B cell (primary cell): ENCODE measurements at regions not wholly inside any gene's neighbourhood (a gene's known extent, or its start where the extent isn't known, plus 50 kb on each side); places are given as distances from the start of the nearest gene placed in this dataset.

ENCODE experiments used
- ATAC-seq: fragments of 200-7000 bp; cut with Tn5 transposase; one replicate; pipeline ENCODE4 v1.10.0; 2021; ENCODE audit warnings: low read depth, mild to moderate bottlenecking, moderate number of reproducible peaks, moderate library complexity
- CTCF ChIA-PET: fragments of 350-600 bp; sonication (Branson Sonifier 250); formaldehyde crosslinking; loops from one replicate; lab custom pipeline; 2021; ENCODE audit warnings: antibody characterized with exemption, inconsistent platforms; lab: Charles Lee
- POLR2A ChIA-PET: fragments of 350-600 bp; sonication (Branson Sonifier 250); formaldehyde crosslinking; loops from one replicate; lab custom pipeline; 2021; ENCODE audit warnings: antibody characterized with exemption; lab: Charles Lee
- DNase-seq: peaks from one replicate; pipeline ENCODE4 v3.0.0; 2013
- H2AFZ ChIP-seq: 2 replicates; pipeline ENCODE4 v1.6.1; 2012; ENCODE audit warnings: mild to moderate bottlenecking, low read depth, low read length; ENCODE audit not compliant: insufficient read depth, poor library complexity, severe bottlenecking
- H3K27ac ChIP-seq, 2 donors: 1 replicate in 1 of 2; 2 replicates in 1 of 2; pipeline ENCODE4 v1.5.1; 2012 to 2013; ENCODE audit warnings: low read length in 2 of 2, mild to moderate bottlenecking in 2 of 2, moderate library complexity in 1 of 2
- H3K27me3 ChIP-seq, 4 experiments: fragments of 200-600 bp in 1 of 4; sonication (generic) in 1 of 4; replicated peaks in 1 of 4; 1 replicate in 2 of 4; 2 replicates in 2 of 4; pipeline versions ENCODE4 v1.6.1 to v1.7.0; 2013 to 2016; ENCODE audit warnings: low read length in 3 of 4, mild to moderate bottlenecking in 2 of 4, mixed read lengths in 1 of 4, moderate library complexity in 1 of 4; ENCODE audit not compliant: insufficient read depth in 4 of 4, control insufficient read depth in 3 of 4; ENCODE audit errors: control extremely low read depth in 1 of 4
- H3K36me3 ChIP-seq, 2 experiments: replicated peaks in 1 of 2; 1 replicate in 1 of 2; 2 replicates in 1 of 2; pipeline versions ENCODE4 v1.6.1 to v1.7.1; 2013; ENCODE audit warnings: low read length in 1 of 2; ENCODE audit not compliant: insufficient read depth in 2 of 2, control insufficient read depth in 1 of 2; ENCODE audit errors: control extremely low read depth in 1 of 2, extremely low read depth in 1 of 2
- H3K4me1 ChIP-seq, 2 donors: fragments of 200-600 bp in 1 of 2; sonication (generic) in 1 of 2; 1 replicate in 1 of 2; 2 replicates in 1 of 2; pipeline versions ENCODE4 v1.5.1 to v1.6.1; 2013 to 2017; ENCODE audit warnings: low read length in 2 of 2; ENCODE audit not compliant: control insufficient read depth in 2 of 2, insufficient read depth in 2 of 2
- H3K4me2 ChIP-seq: replicated peaks from 2 replicates; pipeline ENCODE3; 2012; ENCODE audit warnings: mild to moderate bottlenecking, low read depth, low read length; ENCODE audit not compliant: poor library complexity, severe bottlenecking
- H3K4me3 ChIP-seq, 5 experiments: fragments of 200-600 bp in 1 of 5; sonication (generic) in 1 of 5; 1 replicate in 3 of 5; 2 replicates in 2 of 5; pipeline versions ENCODE4 v1.5.1 to v1.7.0; 2011 to 2016; ENCODE audit warnings: low read length in 4 of 5, mild to moderate bottlenecking in 4 of 5, low read depth in 2 of 5, control low read depth in 1 of 5, moderate library complexity in 1 of 5; ENCODE audit not compliant: insufficient read depth in 1 of 5; ENCODE audit errors: control extremely low read depth in 1 of 5, extremely low read depth in 1 of 5
- H3K79me2 ChIP-seq: fragments of 200-600 bp; sonication (generic); one replicate; pipeline ENCODE4 v1.6.0; 2016; ENCODE audit warnings: low read length; ENCODE audit not compliant: control insufficient read depth, insufficient read depth
- H3K9ac ChIP-seq: fragments of 200-600 bp; sonication (generic); 2 replicates; pipeline ENCODE4 v1.6.1; 2017; ENCODE audit warnings: mild to moderate bottlenecking, low read length, moderate library complexity
- H3K9me3 ChIP-seq, 3 donors: one replicate each; pipeline versions ENCODE4 v1.6.1 to v1.7.1; 2013; ENCODE audit warnings: low read length in 2 of 3; ENCODE audit not compliant: control insufficient read depth in 2 of 3, insufficient read depth in 1 of 3; ENCODE audit errors: control extremely low read depth in 1 of 3
- H4K20me1 ChIP-seq: 2 replicates; pipeline ENCODE4 v1.6.0; 2012; ENCODE audit warnings: mild to moderate bottlenecking, low read length; ENCODE audit not compliant: insufficient read depth, control insufficient read depth, poor library complexity, severe bottlenecking
- H3K27ac Mint-ChIP-seq: one replicate; pipeline ENCODE4 v1.8.0; 2021; ENCODE audit warnings: mixed read lengths
- H3K27me3 Mint-ChIP-seq: one replicate; pipeline ENCODE4 v1.8.0; 2021; ENCODE audit warnings: mixed read lengths
- H3K4me1 Mint-ChIP-seq: one replicate; pipeline ENCODE4 v1.8.0; 2021; ENCODE audit warnings: mixed read lengths
- H3K4me3 Mint-ChIP-seq: one replicate; pipeline ENCODE4 v1.8.0; 2021; ENCODE audit warnings: mixed read lengths
- H3K9me3 Mint-ChIP-seq: one replicate; pipeline ENCODE4 v1.8.0; 2022; ENCODE audit warnings: mixed read lengths; ENCODE audit not compliant: insufficient read depth
- CTCF ChIP-seq: fragments of 200-600 bp; IDR thresholded peaks from one replicate; pipeline ENCODE4 v1.8.0; 2022; ENCODE audit warnings: antibody characterized with exemption, mild to moderate bottlenecking
- EZH2 ChIP-seq: IDR thresholded peaks from 2 replicates; pipeline ENCODE4 v1.6.1; 2012; ENCODE audit warnings: borderline replicate concordance, low read depth, mild to moderate bottlenecking, moderate library complexity, low read length; ENCODE audit not compliant: insufficient read depth, poor library complexity, severe bottlenecking
- WGBS: methylation state at CpG from one replicate; pipeline ENCODE4 v1.1.5; 2013; ENCODE audit warnings: missing lambda C conversion rate; ENCODE audit not compliant: insufficient coverage; 5-methylcytosine and 5-hydroxymethylcytosine counted together
- intact Hi-C: fragments of 100-400 bp; cut with micrococcal nuclease; formaldehyde crosslinking; loops from one replicate; pipeline ENCODE4 v1.10.0; 2022

- POLR2A ChIA-PET, result no interaction called here
- no peak for TF ChIP-seq EZH2
- no peak for TF ChIP-seq CTCF
- H3K27ac Mint-ChIP-seq, result no peak overlapping the region
These were observed 162.4 kb downstream of the CAND1 start for GRCh38 chr12:67431411-67432020.

GRCh38 chr12:67433385-67434175 is 164.4 kb downstream of the CAND1 start:
- H3K4me1 Mint-ChIP-seq, result peaks cover 13% of the 10 kb centered on the region
- H3K4me3 Mint-ChIP-seq, result no peak overlapping the region
- Histone ChIP-seq H4K20me1 (no peaks in the 10 kb centered on the region), H3K27ac (no peak overlapping the region), H3K79me2 (no peaks in the 10 kb centered on the region), H3K36me3 (no peaks in the 10 kb centered on the region), H3K4me1 (peaks cover 11 to 17% of the 10 kb centered on the region in 2 donors), H3K27me3 (no peaks in the 10 kb centered on the region), H3K4me2 (peak overlapping the region; percentile 15), H3K9me3 (no peaks in the 10 kb centered on the region), H3K4me3 (no peak overlapping the region), H3K9ac (no peak overlapping the region), H2AFZ (no peak overlapping the region)
- no peaks in the 10 kb centered on the region for H3K9me3 Mint-ChIP-seq
- DNase-seq, result peak; percentile 44
- H3K27me3 Mint-ChIP-seq, result peaks cover 2% of the 10 kb centered on the region
- POLR2A ChIA-PET, result no interaction called here
- CTCF ChIA-PET, result interaction anchor here (1.2 kb wide), 1 partner anchor 11 kb away, joined by 4 read pairs; no protein-coding TSS in a partner anchor
- peak; percentile 82 for ATAC-seq
- no CpG with 5 or more reads among the region's 6 CpGs for WGBS
- TF ChIP-seq CTCF (no peak), EZH2 (no peak)
- H3K27ac Mint-ChIP-seq, result no peak overlapping the region
- intact Hi-C loops, result no loop called here

More at GRCh38 chr12:67431411-67432020, 162.4 kb downstream of the CAND1 start:
- H3K4me2 ChIP-seq, result no peak overlapping the region
- intact Hi-C loops, result no loop called here
- H3K27me3 Mint-ChIP-seq, result peaks cover 11% of the 10 kb centered on the region
- H3K36me3 ChIP-seq, result no peaks in the 10 kb centered on the region
- WGBS, result 100% methylated on average over 1 of the region's 6 CpGs
- peaks cover 13% of the 10 kb centered on the region for H3K4me1 Mint-ChIP-seq
- no peak overlapping the region for H3K27ac ChIP-seq
- DNase-seq (no peak), ATAC-seq (no peak)
- H2AFZ ChIP-seq, result no peak overlapping the region
- H3K4me1 ChIP-seq, result peaks cover 11 to 17% of the 10 kb centered on the region in 2 donors
- no peak overlapping the region for H3K4me3 ChIP-seq
- H4K20me1 ChIP-seq, result no peaks in the 10 kb centered on the region
- H3K9me3 ChIP-seq, result no peaks in the 10 kb centered on the region
- no peaks in the 10 kb centered on the region for H3K9me3 Mint-ChIP-seq
- H3K9ac ChIP-seq, result no peak overlapping the region
- CTCF ChIA-PET, result no interaction called here
- H3K27me3 ChIP-seq, result peaks cover 0 to 4% (median 0%) of the 10 kb centered on the region in 4 experiments
- H3K79me2 ChIP-seq, result no peaks in the 10 kb centered on the region
- H3K4me3 Mint-ChIP-seq, result no peak overlapping the region
